Right forelimb (tissue), 1 donor: ENCODE measurements at regions not wholly inside any gene's neighbourhood (a gene's known extent, or its start where the extent isn't known, plus 50 kb on each side); places are given as distances from the start of the nearest gene placed in this dataset.
"Not testable (repeated sequence)": the region's sequence is repeated elsewhere in the genome, so short reads cannot be mapped to it uniquely, and the experiment has no call there.

ENCODE experiments used
- DNase-seq: peaks from one replicate; pipeline ENCODE4 v3.0.0-alpha.2; 2018

DNA sequence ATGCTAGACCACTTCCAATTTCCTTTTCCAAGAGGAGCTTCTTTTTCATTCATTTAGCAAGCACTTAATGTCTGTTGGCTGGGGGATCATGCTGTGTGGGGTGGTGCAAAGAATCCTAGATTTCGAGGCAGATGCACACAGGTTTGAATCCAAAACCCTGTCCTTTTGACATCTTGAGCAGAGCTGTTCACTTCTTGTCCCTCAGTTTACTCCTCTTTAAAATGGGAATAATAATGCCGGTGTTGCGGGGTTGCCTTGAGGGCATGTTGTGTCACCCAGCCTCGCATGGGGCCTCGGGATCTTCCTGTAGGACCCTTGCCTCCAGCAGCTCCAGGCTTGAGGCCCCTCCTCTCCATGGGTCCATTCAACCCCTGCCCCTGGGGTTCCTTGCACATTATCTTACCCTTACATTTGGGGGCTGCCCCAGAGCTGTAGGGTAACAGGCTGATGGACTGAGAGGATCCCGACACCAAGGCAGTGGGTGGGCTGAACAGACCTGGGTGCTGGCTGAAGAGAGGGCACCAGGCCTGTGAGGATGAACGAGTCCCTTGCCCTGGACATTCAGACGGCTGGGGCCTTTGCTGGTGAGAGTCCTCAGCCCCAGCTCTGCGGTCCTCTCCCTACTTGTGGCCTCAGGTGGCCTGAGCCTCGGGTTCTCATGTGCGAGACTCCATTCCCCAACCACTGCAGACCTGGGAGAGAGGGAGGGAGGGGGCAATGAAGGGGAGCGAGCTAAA lies 145.8 kb downstream of the BARX1 start:
- DNase-seq: no peak

GRCh38 chr9:93808115-93809029 lies 146.8 kb downstream of the BARX1 start:
- DNase-seq: no peak

DNA sequence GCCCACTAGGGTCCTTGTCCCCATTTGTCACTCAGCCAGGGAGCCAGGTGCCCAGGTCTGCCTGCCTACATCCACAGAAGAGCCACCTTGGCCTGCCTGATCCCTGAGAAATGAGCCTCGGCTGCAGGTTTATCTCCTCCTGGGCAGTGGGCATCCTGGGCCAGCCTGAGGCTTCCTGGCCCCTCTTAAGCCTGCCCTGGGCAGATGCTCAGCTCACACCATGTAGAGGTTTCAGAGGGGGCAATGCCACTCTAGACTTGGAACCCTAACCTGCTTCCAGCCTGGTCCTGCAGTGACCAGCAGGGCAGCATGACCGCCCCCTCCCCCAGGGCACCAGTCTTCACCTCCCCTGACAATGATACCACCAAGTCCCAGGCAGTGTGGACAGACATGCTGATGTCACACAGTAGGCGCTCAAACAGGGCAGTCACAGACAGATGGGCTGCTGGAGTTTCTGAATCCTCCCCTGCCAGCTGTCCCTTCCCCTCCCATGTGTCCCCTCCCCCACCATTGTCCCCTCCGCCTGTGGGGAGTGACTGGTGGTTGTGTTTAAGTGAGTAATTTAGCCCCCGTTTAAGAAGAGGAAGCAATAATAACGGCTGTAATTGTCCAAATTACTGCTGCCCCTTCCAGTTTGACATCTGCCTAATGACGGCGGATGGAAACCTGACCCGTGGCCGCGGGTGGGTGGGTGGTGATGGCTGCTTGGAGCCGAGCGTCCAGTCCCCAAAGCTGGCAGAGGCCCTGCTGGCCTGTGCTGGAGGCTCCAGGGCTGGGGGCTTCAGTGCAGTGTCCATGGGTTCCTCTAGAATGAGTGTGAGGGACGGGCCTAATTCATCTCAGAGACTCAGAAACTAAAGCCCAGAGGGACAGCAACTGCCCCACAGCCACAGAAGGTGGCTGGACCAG lies 147.7 kb downstream of the BARX1 start:
- no peak for DNase-seq

GRCh38 chr9:93801581-93802284 lies 153.4 kb downstream of the BARX1 start:
- DNase-seq: no peak

DNA sequence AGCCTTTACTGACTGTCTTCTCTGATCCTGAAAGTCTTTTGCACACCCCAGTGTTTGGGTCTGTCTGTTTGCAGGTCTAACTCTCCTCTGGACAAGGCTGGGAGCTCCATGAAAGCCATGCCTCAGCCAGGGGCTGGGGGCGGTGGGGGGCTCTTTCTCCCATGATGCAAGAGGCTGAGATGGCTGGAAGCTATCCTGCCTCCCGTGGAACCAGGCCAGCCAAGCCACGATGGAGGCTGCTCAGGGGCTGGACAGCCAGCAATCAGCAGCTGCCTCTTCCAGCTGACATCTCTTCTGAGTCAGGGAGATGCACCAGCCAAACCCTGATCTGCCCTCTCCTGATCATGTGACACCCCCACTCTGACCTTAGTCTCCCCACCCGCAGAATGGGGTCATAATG lies 154.0 kb downstream of the BARX1 start:
- DNase-seq: no peak

DNA sequence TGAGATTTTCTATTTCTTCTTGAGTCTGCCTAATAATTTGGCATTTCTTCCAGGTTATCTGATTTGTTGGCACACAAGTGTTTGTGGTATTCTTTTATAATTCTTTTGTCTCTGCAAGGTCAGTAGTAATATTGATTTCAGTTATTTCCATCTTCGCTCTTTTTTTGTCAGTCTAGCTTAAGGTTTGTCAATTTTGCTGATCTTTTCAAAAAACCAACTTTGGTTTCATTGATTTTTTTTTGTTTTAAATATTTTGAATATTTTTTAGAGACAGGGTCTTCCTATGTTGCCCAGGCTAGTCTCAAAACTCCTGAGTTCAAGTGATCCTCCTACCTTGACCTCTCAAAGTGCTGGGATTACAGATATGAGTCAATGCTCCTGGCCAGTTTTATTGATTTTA lies 162.8 kb downstream of the BARX1 start:
- no peak for DNase-seq

DNA sequence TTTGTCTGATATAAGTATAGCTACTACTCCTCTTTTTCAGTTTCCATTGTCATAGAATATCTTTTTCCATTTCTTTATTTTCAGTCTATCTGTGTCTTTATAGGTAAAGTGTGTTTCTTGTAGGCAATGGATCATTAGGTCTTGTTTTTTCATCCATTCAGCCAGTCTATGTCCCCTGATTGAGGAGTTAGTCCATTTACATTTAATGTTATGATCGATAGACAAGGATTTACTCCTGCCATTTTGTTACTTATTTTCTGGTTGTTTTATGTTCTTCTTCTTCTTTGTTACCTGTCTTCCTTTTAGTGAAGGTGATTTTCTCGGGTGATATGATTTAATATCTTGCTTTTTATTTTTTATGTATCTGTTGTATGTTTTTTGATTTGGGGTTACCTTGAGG lies 169.0 kb downstream of the BARX1 start:
- no peak for DNase-seq

GRCh38 chr9:93776873-93777272 lies 178.3 kb downstream of the BARX1 start:
- DNase-seq: no peak

DNA sequence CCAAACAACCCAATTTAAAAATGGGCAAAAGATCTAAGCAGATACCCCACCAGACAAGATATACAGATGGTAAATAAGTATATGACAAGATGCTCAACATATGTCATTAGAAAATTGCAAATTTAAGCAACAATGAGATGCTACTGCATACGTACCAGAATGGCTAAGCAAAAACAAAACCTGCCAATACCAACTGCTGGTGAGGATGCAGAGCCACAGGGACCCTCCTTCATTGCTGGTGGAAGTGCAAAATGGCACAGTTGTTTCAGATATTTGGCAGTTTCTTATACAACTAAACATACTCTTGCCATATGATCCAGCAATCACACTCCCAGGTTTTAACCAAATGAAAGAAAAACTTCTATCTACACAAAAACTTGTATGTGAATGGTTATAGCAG lies 178.9 kb downstream of the BARX1 start:
- DNase-seq: no peak

GRCh38 chr9:93774331-93775102 lies 180.6 kb downstream of the BARX1 start:
- no peak for DNase-seq

- DNase-seq: no peak
Observed at GRCh38 chr9:93771276-93771675, 183.9 kb downstream of the BARX1 start.

DNA sequence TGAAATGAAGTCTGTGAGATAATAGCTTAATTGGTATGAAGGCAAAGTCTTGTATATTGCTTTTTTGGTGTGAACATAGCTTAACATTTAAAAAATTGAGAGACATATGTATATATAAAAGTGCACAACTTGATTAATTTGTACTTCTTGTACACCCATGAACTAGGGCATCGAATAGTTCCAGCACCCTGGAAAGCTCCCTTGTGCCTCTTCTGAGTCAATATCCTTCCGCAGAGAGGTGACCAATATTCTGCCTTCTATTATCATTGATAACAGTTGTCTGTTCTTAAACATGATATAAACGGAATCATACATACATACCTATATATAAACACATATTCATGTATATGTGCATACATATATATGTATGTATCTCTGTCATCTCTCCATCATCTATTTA lies 185.4 kb downstream of the PHF2 start:
- DNase-seq: no peak

- DNase-seq: no peak
Observed at GRCh38 chr9:93750045-93750444, 173.7 kb downstream of the PHF2 start.

DNA sequence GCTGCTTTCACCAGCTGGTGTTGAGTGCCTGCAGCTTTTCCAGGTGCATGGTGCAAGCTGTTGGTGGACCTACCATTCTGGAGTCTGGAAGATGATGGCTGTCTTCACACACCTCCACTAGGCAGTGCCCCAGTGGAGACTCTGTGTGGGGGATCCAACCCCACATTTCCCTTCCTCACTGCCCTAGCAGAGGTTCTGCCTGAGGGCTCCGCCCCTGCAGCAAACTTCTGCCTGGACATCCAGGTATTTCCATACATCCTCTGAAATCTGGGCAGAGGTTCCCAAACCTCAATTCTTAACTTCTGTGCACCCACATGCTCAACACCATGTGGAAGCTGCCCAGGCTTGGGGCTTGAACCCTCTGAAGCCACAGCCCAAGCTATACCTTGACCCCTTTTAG lies 172.4 kb downstream of the PHF2 start:
- DNase-seq: not testable (repeated sequence)

DNA sequence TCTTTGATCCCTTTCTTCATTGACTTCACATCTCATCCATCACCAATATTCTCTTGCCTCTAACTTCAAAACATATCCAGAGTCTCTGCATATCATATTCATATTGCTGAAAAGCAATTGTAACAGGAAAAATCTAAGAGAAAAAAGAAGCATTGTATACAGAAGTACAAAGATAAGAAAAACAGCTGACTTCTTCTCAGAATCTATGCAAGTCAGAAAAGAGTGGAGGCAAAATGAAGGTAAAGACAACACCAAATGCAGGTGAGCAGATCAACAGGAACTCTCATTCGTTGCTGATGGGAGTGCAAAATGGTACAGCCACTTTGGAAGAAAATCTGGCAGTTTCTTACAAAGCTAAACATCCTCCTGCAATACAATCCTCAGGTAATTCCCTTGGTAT lies 155.6 kb downstream of the PHF2 start:
- DNase-seq: no peak

- no peak for DNase-seq
Observed at GRCh38 chr9:93730648-93731047, 154.3 kb downstream of the PHF2 start.

GRCh38 chr9:93730217-93730616 lies 153.8 kb downstream of the PHF2 start:
- no peak for DNase-seq
